ENCODE measurements at regions not wholly inside any gene's neighbourhood (a gene's known extent, or its start where the extent isn't known, plus 50 kb on each side); places are given as distances from the start of the nearest gene placed in this dataset.

GRCh38 chr9:119036969-119037368 is 332.3 kb downstream of the BRINP1 start:
- H3K4me3 ChIP-seq = no peak overlapping the region
- intact Hi-C loops (cut with DNase I) = no loop called here
- no peaks in the 10 kb centered on the region for H3K36me3 ChIP-seq (replicated peaks in 1 of 2)
- TF ChIP-seq POLR2A (IDR thresholded peaks at IDR 0.05) (no peak), CTCF (IDR thresholded peaks at IDR 0.05) (no peak)
- WGBS, 4 donors = 70 to 79% (median 76%) methylated on average over 2 of the region's 2 CpGs
- H3K4me1 ChIP-seq (replicated peaks in 1 of 2) = no peaks in the 10 kb centered on the region
- H3K9me3 ChIP-seq (replicated peaks in 1 of 3) = no peaks in the 10 kb centered on the region
- DNase-seq = no peak
- no peak overlapping the region for H3K27ac ChIP-seq
- no peaks in the 10 kb centered on the region for H3K27me3 ChIP-seq

GRCh38 chr9:119043996-119044395 is 325.2 kb downstream of the BRINP1 start:
- Histone ChIP-seq H3K4me1 (replicated peaks in 1 of 2) (no peaks in the 10 kb centered on the region), H3K27me3 (no peaks in the 10 kb centered on the region), H3K9me3 (replicated peaks in 1 of 3) (no peaks in the 10 kb centered on the region), H3K36me3 (replicated peaks in 1 of 2) (no peaks in the 10 kb centered on the region), H3K27ac (no peak overlapping the region), H3K4me3 (no peak overlapping the region)
- intact Hi-C loops (cut with DNase I) = no loop called here
- no peak for TF ChIP-seq POLR2A (IDR thresholded peaks at IDR 0.05)
- no peak for TF ChIP-seq CTCF (IDR thresholded peaks at IDR 0.05)
- no peak for DNase-seq
- 80 to 85% (median 83%) methylated on average over 1 of the region's 1 CpG for WGBS, 4 donors

GRCh38 chr9:119044806-119045205 is 324.4 kb downstream of the BRINP1 start:
- WGBS, 4 donors = 40 to 66% (median 50%) methylated on average over 1 of the region's 1 CpG
- Histone ChIP-seq H3K9me3 (replicated peaks in 1 of 3) (no peaks in the 10 kb centered on the region), H3K27ac (no peak overlapping the region), H3K27me3 (no peaks in the 10 kb centered on the region), H3K36me3 (replicated peaks in 1 of 2) (no peaks in the 10 kb centered on the region), H3K4me3 (no peak overlapping the region), H3K4me1 (replicated peaks in 1 of 2) (no peaks in the 10 kb centered on the region)
- intact Hi-C loops (cut with DNase I) = no loop called here
- no peak for TF ChIP-seq POLR2A (IDR thresholded peaks at IDR 0.05)
- no peak for TF ChIP-seq CTCF (IDR thresholded peaks at IDR 0.05)
- DNase-seq = no peak

- TF ChIP-seq CTCF (IDR thresholded peaks at IDR 0.05) (no peak), POLR2A (IDR thresholded peaks at IDR 0.05) (no peak)
- H3K27me3 ChIP-seq = no peaks in the 10 kb centered on the region
- no peaks in the 10 kb centered on the region for H3K9me3 ChIP-seq (replicated peaks in 1 of 3)
- WGBS, 4 donors = 57 to 76% (median 61%) methylated on average over 4 of the region's 4 CpGs
- intact Hi-C loops (cut with DNase I) = no loop called here
- no peak overlapping the region for H3K4me3 ChIP-seq
- H3K36me3 ChIP-seq (replicated peaks in 1 of 2) = no peaks in the 10 kb centered on the region
- no peak for DNase-seq
- H3K27ac ChIP-seq = no peak overlapping the region
- no peaks in the 10 kb centered on the region for H3K4me1 ChIP-seq (replicated peaks in 1 of 2)
Measured at GRCh38 chr9:119047513-119048307, 321.5 kb downstream of the BRINP1 start.

Measured in adrenal gland (tissue), 9 donors.